ENCODE measurements at regions not wholly inside any gene's neighbourhood (a gene's known extent, or its start where the extent isn't known, plus 50 kb on each side); places are given as distances from the start of the nearest gene placed in this dataset.
"Not testable (repeated sequence)": the region's sequence is repeated elsewhere in the genome, so short reads cannot be mapped to it uniquely, and the experiment has no call there.

DNA sequence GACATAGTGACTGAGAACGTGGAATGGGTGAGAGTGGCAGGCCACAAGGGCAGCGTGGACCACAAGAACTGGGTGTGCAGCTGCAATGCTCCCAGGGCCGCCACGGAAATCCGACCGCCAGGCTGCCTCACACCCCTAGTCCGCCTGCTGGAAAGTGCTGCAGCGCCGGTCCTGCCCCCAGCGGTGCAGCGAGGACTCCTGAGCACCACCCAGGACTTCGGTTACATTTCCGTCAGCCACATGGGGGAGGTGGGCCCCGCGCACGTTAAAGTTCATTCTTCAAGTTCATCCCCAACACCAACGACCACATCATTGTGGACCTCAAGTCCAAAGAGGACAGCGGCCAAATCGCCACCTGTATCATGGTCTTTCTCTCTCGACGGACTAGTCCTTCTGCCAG is 126.1 kb upstream of the CARMIL1 start:
- Mint-ChIP-seq H3K27ac (no peak overlapping the region), H3K27me3 (no peaks in the 10 kb centered on the region)

DNA sequence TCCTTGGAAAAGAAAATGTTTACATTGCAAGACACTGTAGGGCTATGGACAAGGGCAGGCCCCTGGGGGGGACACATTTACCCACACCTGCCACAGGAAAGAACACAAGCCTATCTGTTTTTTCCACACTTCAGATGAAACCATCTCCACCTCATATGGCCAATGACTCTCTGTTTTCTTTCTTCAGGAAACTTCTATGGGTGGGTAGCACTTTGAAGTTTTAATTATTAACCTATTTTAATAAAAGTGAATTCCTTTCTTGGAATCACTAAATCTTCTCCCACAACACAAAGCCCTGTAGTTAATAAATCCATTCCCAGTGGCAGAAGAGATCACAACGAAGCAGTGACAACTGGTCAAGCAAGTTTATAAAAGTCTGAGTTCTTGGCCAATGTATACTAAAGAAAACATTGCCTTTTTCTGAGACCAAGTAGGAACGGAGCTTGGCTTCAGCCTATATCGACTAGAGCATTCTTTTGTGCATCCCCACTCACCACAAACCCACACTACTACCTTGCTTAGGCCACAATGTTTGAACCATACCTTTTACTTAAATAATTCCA is 125.1 kb upstream of the CARMIL1 start:
- Mint-ChIP-seq H3K36me3 (peaks cover 9% of the 10 kb centered on the region), H3K9me3 (ENCODE audit: low read depth) (peaks cover 13% of the 10 kb centered on the region), H3K4me3 (no peak overlapping the region), H3K27me3 (no peaks in the 10 kb centered on the region), H3K27ac (no peak overlapping the region), H3K4me1 (ENCODE audit: low read depth) (peaks cover 7% of the 10 kb centered on the region)

More for the DNA sequence above, 126.1 kb upstream of the CARMIL1 start:
- Mint-ChIP-seq H3K4me1 (ENCODE audit: low read depth) (peaks cover 9% of the 10 kb centered on the region), H3K4me3 (no peak overlapping the region), H3K36me3 (peaks cover 11% of the 10 kb centered on the region), H3K9me3 (ENCODE audit: low read depth) (peaks cover 18% of the 10 kb centered on the region)

- Mint-ChIP-seq H3K4me3 (no peak overlapping the region), H3K9me3 (ENCODE audit: low read depth) (peaks cover 7% of the 10 kb centered on the region), H3K4me1 (ENCODE audit: low read depth) (peaks cover 7% of the 10 kb centered on the region), H3K36me3 (peaks cover 11% of the 10 kb centered on the region), H3K27ac (no peak overlapping the region), H3K27me3 (peaks cover 4% of the 10 kb centered on the region)
These were observed 124.0 kb upstream of the CARMIL1 start for GRCh38 chr6:25155211-25155610.

DNA sequence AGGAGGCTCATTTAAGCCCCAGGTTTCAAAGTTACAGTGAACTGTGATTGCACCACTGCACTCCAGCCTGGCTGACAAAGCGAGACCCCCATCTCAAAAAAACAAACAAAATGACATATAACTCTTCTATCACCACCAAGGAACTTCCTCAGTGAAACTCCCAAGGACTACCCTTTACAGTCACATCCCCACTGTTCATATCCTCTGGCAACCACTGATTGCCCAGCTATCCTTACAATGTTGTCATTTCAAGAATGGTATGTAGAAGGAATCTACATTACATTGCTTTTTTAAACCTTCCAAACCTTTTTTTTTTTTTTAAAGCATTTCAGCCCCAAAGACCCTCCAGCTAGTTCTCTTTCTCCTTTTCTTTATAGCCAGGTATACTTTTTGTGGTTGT is 123.1 kb upstream of the CARMIL1 start:
- peaks cover 4% of the 10 kb centered on the region for H3K4me1 Mint-ChIP-seq (ENCODE audit: low read depth)
- H3K27me3 Mint-ChIP-seq = peaks cover 4% of the 10 kb centered on the region
- no peak overlapping the region for H3K27ac Mint-ChIP-seq
- H3K4me3 Mint-ChIP-seq = no peak overlapping the region
- peaks cover 11% of the 10 kb centered on the region for H3K36me3 Mint-ChIP-seq
- peaks cover 7% of the 10 kb centered on the region for H3K9me3 Mint-ChIP-seq (ENCODE audit: low read depth)

GRCh38 chr6:25157183-25157582 is 122.0 kb upstream of the CARMIL1 start:
- peaks cover 1% of the 10 kb centered on the region for H3K4me1 Mint-ChIP-seq (ENCODE audit: low read depth)
- H3K4me3 Mint-ChIP-seq = no peak overlapping the region
- peaks cover 4% of the 10 kb centered on the region for H3K27me3 Mint-ChIP-seq
- peaks cover 11% of the 10 kb centered on the region for H3K36me3 Mint-ChIP-seq
- H3K9me3 Mint-ChIP-seq (ENCODE audit: low read depth) = peaks cover 7% of the 10 kb centered on the region
- H3K27ac Mint-ChIP-seq = no peak overlapping the region

GRCh38 chr6:25157842-25158241 is 121.3 kb upstream of the CARMIL1 start:
- Mint-ChIP-seq H3K27me3 (peaks cover 4% of the 10 kb centered on the region), H3K4me3 (no peak overlapping the region), H3K4me1 (ENCODE audit: low read depth) (peaks cover 1% of the 10 kb centered on the region), H3K9me3 (ENCODE audit: low read depth) (peaks cover 7% of the 10 kb centered on the region), H3K27ac (no peak overlapping the region), H3K36me3 (peaks cover 11% of the 10 kb centered on the region)

DNA sequence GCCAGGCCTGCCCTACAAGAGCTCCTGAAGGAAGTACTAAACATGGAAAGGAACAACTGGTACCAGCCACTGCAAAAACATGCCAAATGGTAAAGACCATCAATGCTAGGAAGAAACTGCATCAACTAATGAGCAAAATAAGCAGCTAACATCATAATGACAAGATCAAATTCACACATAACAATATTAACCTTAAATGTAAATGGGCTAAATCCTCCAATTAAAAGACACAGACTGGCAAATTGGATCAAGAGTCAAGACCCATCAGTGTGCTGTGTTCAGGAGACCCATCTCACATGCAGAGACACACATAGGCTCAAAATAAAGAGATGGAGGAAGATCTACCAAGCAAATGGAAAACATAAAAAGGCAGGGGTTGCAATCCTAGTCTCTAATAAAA is 119.0 kb upstream of the CARMIL1 start:
- H3K27me3 Mint-ChIP-seq; H3K4me1 Mint-ChIP-seq (ENCODE audit: low read depth); H3K9me3 Mint-ChIP-seq (ENCODE audit: low read depth); H3K27ac Mint-ChIP-seq; H3K4me3 Mint-ChIP-seq: not testable (repeated sequence)
- H3K36me3 Mint-ChIP-seq = peaks cover 11% of the 10 kb centered on the region

DNA sequence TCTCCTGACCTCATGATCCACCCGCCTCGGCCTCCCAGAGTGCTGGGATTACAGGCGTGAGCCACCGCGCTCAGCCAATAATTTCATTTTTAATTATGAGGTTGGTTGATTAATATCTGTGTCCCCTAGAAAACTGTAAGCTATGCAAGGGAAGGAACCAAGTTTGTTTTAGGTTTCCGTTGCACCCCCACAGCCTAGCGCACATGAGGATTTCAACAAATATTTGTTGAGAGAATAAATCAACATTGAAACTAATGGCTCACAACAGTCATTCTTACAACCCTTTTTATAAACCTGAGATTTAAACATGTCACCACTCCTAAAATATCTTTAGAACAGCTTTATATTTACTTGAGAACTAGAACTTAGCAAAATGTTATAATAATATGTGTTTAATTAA is 114.0 kb upstream of the CARMIL1 start:
- H3K27ac Mint-ChIP-seq = no peak overlapping the region
- no peak overlapping the region for H3K4me3 Mint-ChIP-seq
- no peaks in the 10 kb centered on the region for H3K36me3 Mint-ChIP-seq
- peaks cover 8% of the 10 kb centered on the region for H3K4me1 Mint-ChIP-seq (ENCODE audit: low read depth)
- peaks cover 2% of the 10 kb centered on the region for H3K27me3 Mint-ChIP-seq
- no peaks in the 10 kb centered on the region for H3K9me3 Mint-ChIP-seq (ENCODE audit: low read depth)

DNA sequence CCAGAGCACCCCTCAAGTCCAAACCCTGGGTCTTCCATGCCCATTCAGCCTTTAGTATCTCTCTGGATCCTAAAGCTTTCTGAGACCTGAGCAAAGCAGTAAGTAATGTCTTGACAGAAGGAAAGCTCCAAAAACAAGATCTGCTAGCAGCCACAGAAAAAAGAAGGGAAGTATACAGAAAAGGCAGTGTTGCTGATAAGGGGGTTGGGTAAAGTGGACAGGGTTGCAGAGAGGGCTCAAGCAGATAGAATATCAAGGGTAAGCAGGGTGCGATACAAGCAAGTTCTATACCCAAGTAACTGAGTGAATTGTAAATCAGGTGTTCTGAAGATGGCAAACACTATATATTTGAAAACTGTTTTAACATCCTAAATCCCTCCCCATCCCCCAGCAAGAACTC is 113.4 kb upstream of the CARMIL1 start:
- Mint-ChIP-seq H3K27me3 (peaks cover 2% of the 10 kb centered on the region), H3K36me3 (no peaks in the 10 kb centered on the region), H3K9me3 (ENCODE audit: low read depth) (no peaks in the 10 kb centered on the region), H3K4me3 (peak overlapping the region; percentile 3), H3K27ac (no peak overlapping the region), H3K4me1 (ENCODE audit: low read depth) (peaks cover 8% of the 10 kb centered on the region)

GRCh38 chr6:25166955-25167748 is 112.0 kb upstream of the CARMIL1 start:
- Mint-ChIP-seq H3K4me1 (ENCODE audit: low read depth) (peaks cover 8% of the 10 kb centered on the region), H3K27ac (peak overlapping the region; percentile 35), H3K4me3 (no peak overlapping the region), H3K36me3 (no peaks in the 10 kb centered on the region), H3K27me3 (peaks cover 2% of the 10 kb centered on the region), H3K9me3 (ENCODE audit: low read depth) (no peaks in the 10 kb centered on the region)

DNA sequence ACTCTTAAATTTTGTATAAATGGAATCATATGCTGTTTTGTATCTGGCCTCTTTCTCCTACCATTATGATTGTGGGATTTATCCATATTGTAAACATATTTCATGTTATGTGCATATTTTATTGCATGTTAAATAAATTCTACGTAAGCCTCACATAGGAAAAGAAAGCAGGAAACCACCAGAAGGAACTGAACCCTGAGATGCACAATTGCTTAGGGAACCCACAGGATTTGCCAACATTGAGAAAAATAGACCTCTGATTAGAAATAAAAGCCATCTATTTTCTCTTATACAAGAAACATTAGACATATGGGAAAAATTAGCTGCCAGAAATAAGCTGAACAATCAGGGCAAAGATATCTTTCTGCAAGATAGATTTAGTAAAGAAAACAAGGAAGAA is 111.2 kb upstream of the CARMIL1 start:
- Mint-ChIP-seq H3K36me3 (no peaks in the 10 kb centered on the region), H3K27me3 (peaks cover 3% of the 10 kb centered on the region), H3K4me3 (no peak overlapping the region), H3K27ac (no peak overlapping the region), H3K4me1 (ENCODE audit: low read depth) (peaks cover 8% of the 10 kb centered on the region), H3K9me3 (ENCODE audit: low read depth) (no peaks in the 10 kb centered on the region)

GRCh38 chr6:25168637-25169036 is 110.5 kb upstream of the CARMIL1 start:
- Mint-ChIP-seq H3K9me3 (ENCODE audit: low read depth) (no peaks in the 10 kb centered on the region), H3K36me3 (no peaks in the 10 kb centered on the region), H3K4me3 (no peak overlapping the region), H3K4me1 (ENCODE audit: low read depth) (peaks cover 8% of the 10 kb centered on the region), H3K27me3 (peaks cover 3% of the 10 kb centered on the region), H3K27ac (no peak overlapping the region)

DNA sequence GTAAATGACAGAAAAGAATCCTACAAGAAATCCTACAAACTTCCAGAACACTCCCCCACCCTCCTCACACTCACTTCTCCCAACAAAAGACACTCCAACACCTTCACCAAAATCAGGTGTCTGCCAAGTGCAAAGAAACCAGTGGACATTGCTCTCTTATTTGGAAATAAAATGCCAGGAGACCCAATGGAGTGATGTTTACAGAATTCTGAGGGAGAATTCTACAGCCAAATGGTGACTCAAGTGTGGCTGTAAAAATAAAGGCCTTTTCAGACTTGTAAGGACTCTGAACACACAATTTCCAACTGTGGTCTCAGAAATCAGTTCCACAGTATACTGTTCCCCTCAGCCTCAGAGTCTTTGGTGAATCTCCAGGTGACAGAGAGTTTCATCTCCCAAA is 109.6 kb upstream of the CARMIL1 start:
- Mint-ChIP-seq H3K9me3 (ENCODE audit: low read depth) (no peaks in the 10 kb centered on the region), H3K4me3 (no peak overlapping the region), H3K27ac (no peak overlapping the region), H3K4me1 (ENCODE audit: low read depth) (peaks cover 13% of the 10 kb centered on the region), H3K36me3 (no peaks in the 10 kb centered on the region), H3K27me3 (peaks cover 3% of the 10 kb centered on the region)

GRCh38 chr6:25169961-25170360 is 109.2 kb upstream of the CARMIL1 start:
- Mint-ChIP-seq H3K27ac (no peak overlapping the region), H3K36me3 (no peaks in the 10 kb centered on the region), H3K9me3 (ENCODE audit: low read depth) (no peaks in the 10 kb centered on the region), H3K4me3 (no peak overlapping the region), H3K27me3 (peaks cover 3% of the 10 kb centered on the region), H3K4me1 (ENCODE audit: low read depth) (peaks cover 16% of the 10 kb centered on the region)

DNA sequence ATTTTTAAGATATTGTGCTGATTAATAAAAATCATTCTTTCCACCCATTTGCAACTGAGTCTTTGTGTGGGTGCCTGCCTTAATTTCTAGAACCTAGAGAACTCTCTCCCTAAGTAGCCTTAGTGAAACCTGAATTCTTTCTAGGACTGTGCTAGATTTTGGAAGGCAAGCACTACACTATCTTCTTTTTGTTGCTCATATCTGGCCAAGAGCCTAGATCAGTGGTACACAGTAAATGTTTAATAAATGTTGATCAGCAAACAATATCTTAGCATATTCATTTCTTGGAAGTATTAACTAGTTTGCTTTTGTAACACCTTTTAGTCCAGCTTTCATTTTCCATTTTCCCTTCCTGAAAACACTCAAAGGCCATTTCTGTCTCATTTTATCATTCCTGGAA is 108.5 kb upstream of the CARMIL1 start:
- no peaks in the 10 kb centered on the region for H3K36me3 Mint-ChIP-seq
- H3K27me3 Mint-ChIP-seq = peaks cover 3% of the 10 kb centered on the region
- H3K4me1 Mint-ChIP-seq (ENCODE audit: low read depth) = peaks cover 16% of the 10 kb centered on the region
- H3K9me3 Mint-ChIP-seq (ENCODE audit: low read depth) = no peaks in the 10 kb centered on the region
- H3K4me3 Mint-ChIP-seq = no peak overlapping the region
- no peak overlapping the region for H3K27ac Mint-ChIP-seq

DNA sequence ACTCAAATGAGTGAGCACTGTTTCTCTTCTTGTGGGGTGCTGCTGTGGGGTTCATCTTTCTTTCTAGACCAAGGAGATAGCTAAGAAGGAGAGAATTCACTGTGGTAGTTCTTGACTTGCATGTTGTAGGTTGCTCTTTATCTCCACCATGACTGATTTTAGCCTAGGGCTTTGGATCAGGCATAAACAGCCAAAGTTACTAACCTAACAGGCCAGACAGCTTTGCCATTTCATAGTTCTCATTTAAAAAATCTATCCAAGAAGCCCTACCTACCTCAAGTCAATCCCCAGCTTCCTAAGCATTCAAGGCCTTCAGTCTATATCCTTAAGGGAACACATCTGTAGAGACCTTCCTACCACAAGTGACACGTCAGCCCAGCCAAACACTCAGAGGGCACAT is 107.9 kb upstream of the CARMIL1 start:
- H3K36me3 Mint-ChIP-seq = no peaks in the 10 kb centered on the region
- H3K4me1 Mint-ChIP-seq (ENCODE audit: low read depth) = peaks cover 12% of the 10 kb centered on the region
- peaks cover 3% of the 10 kb centered on the region for H3K27me3 Mint-ChIP-seq
- H3K9me3 Mint-ChIP-seq (ENCODE audit: low read depth) = no peaks in the 10 kb centered on the region
- no peak overlapping the region for H3K4me3 Mint-ChIP-seq
- no peak overlapping the region for H3K27ac Mint-ChIP-seq
